GM23248 (cell line): ENCODE measurements at regions not wholly inside any gene's neighbourhood (a gene's known extent, or its start where the extent isn't known, plus 50 kb on each side); places are given as distances from the start of the nearest gene placed in this dataset.

Experiments used
- EZH2 ChIP-seq: fragments of 200-600 bp; sonication (generic); IDR thresholded peaks from 2 replicates; pipeline ENCODE4 v1.6.1; 2018; ENCODE audit warnings: antibody characterized with exemption, mild to moderate bottlenecking; ENCODE audit not compliant: insufficient read depth, poor library complexity, severe bottlenecking
- EZH2phosphoT487 ChIP-seq: fragments of 200-600 bp; sonication (generic); IDR thresholded peaks from 2 replicates; pipeline ENCODE4 v1.6.1; 2018; ENCODE audit warnings: antibody characterized with exemption, moderate library complexity, mild to moderate bottlenecking, low read depth; ENCODE audit not compliant: insufficient read depth

GRCh38 chr17:15083225-15083624 lies 181.9 kb downstream of the PMP22 start:
- TF ChIP-seq EZH2phosphoT487, result no peak
- TF ChIP-seq EZH2, result no peak
